Cerebellar cortex (tissue), 1 donor: ENCODE measurements at regions not wholly inside any gene's neighbourhood (a gene's known extent, or its start where the extent isn't known, plus 50 kb on each side); places are given as distances from the start of the nearest gene placed in this dataset.
"Not testable (repeated sequence)": the region's sequence is repeated elsewhere in the genome, so short reads cannot be mapped to it uniquely, and the experiment has no call there.

Source experiments
- DNase-seq: peaks from one replicate; pipeline ENCODE4 v3.0.0-alpha.2; 2015; ENCODE audit warnings: low spot score

DNA sequence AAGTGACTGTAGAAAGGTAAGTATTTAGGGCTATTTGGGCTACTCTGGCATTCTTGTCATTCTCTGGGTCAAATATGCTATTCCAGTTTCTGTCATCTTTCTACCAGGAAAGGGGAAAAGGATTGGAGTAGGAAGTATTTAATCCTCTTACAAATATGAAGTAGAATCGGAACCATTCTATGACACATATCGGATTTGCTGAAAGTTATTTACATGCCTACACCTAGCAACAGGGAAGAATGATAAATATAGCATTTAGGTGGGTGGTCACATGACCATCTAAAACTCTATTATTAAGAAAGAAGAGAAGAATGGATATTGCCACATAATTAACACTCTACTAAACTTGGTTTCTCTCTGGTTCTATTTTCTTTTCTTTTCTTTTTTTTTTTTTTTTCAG is 1353.1 kb downstream of the ZPLD1 start:
- DNase-seq = no peak

DNA sequence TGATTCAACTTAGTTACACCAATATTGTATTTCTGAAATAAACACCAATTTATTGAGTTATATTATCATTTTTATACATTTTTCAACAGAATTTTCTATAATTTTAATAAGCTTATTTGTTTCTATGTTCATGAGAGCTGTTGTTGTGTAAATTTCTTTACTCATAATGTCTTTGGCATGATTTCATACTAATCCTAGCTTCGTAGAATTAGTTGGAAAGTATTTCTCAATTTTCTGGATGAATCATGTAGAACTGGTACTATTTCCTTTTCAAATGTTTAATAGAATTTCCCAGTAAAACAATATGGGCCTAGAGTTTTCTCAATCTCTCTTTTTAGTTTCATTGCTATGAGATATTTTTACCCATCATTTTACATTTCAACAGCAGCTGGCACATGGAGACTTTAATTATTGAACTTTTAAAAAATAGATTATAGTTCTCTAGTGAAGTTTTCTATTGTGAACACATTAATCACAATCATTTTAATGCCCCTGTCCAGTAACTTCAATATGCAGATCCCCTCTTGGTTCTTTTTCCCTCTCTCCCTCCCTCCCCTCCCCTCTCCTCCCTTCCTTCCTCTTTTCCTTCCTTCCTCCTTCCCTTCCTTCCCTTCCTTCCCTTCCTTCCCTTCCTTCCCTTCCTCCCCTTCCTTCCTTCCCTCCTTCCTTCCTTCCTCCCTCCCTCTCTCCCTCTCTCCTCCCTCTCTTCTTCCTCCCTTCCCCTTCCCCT is 1357.1 kb downstream of the ZPLD1 start:
- DNase-seq = no peak

DNA sequence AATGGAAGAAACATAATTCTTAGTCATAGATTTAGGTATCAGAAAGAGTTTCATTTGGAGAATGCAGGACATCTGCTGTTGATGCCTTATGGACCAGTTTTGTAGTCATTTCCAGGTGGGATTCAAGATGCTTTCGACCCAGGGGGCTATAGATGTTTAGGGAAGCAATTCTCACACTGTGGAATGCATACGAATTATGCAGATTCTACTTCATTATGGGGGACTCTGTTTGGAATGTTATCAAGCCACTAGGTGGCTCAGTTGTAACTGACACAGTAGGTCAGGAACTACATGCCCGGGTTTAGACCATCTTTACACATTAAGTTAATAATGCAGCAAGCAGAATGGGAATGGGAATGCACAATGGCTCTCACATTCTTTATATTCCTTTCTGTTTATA is 1359.8 kb downstream of the ZPLD1 start:
- peak; percentile 9 for DNase-seq

DNA sequence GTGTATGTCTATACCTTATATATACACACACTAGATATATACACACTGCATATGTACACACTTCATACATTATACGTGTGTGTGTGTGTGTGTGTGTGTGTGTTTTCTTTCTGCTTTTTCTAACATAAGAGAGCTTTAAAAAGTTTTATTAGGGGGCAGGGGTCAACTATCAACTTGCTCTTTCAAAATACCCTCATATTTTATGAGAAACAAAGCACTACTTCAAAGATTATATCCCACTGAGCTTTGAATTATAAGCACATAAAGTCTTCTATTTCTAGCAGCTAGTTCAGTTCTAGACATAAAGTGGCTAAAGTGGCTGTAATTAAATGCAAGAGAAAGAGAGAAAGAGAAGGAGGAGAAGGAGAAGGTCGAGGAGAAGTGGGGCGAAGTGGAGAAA is 1361.3 kb downstream of the ZPLD1 start:
- no peak for DNase-seq

DNA sequence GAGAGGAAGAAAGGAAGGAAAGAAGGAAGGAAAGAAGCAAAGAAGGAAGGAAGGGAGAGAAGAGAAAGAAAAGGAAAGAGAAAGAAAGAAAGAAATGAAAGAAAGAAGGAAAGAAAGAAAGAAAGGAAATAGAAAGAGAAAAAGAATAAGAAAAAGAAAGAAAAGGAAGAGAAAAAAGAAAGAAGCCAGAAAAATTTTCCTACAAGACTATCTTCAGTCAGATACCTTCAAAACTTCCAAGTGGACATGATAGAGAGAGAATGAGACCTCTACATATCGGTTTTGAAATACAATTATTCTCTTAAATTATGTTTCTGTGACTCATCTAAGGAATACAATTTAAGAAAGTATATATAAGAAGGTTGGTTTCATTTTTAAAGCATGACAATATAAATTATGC is 1369.0 kb downstream of the ZPLD1 start:
- no peak for DNase-seq

- no peak for DNase-seq
Measured at GRCh38 chr3:103810167-103810566, 1375.4 kb downstream of the ZPLD1 start.

DNA sequence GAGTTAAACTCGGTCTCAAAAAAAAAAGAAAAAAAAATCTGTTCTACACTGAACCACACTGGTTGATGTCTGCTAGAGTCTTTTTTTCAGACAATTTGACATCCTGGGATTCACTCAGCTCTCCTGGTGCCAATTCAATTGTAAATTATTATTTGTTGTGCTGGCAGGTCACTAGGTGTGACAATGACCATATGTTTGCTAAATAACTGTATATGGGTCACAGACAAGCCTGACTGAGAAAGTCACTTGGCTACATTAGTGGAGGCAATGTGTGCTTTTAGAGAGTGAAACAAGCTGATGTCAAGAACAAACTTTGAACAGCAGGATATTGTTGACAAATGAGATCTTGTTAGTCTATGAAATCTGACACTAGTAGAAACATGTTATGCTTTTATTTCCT is 1379.1 kb downstream of the ZPLD1 start:
- DNase-seq = peak; percentile 60

GRCh38 chr3:103818398-103818797 is 1383.6 kb downstream of the ZPLD1 start:
- no peak for DNase-seq

- no peak for DNase-seq
Measured at GRCh38 chr3:103818800-103819199, 1384.0 kb downstream of the ZPLD1 start.

DNA sequence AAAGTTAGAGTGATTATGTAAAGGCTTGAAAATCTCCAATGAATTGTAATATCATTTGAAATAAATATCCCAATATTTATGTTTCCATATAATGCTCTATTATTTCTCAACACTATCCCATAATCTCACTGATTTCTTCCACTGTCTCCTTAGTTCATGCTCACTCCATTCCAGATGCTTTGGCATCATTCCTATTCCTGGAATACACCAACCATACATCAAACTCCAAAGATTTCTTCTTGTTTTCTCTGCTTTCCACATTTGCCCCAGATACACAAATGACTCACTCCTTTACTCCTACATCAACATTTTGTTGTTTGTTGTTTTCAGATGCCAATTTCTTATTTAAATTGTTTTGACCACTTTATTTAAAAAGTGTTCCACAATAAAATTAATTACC is 1390.8 kb downstream of the ZPLD1 start:
- no peak for DNase-seq

- no peak for DNase-seq
Measured at GRCh38 chr3:103829723-103830326, 1395.0 kb downstream of the ZPLD1 start.

DNA sequence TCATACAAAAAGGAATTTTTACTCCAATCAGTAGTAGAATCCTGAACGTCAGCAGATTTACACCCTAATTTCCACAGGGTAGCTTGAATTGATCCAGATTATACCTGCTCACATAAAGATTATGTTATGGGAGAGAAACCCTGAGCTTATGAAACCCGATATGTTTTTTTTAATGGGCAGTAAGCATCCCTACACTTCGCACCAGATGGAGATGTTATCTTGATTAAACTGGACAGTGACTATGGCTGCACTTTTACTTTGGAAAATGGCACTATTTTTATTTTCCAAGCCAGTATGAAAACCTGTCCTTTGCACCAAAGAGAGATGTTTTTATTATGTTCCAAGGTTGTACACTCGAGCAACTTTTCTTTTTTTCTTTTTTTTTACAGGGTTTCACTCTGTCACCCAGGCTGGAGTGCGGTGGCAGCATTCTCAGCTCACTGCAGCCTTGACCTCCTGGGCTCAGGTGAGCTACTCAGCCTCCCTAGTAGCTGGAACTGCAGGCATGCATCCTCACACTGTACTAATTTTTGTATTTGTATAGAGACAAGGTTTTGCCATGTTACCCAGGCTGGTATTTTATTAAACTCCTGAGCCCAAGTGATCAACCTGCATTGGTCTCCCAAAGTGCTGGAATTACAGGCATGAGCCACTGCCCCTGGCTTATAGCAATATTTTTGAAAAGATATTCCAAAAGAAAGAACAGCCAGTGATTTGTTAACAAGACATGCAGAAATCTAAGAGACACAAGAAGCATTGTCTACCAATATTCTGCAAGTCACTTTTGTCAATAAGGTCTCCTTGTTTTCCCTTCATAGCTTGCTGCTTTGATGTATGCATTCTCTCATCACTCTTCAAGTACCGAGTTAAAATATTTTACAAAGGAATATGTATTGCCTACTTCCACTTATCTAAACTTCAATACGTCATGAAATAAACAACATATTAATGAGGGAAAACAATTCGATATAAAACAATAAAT is 1412.6 kb downstream of the ZPLD1 start:
- DNase-seq = no peak

GRCh38 chr3:103851793-103852192 is 1417.0 kb downstream of the ZPLD1 start:
- no peak for DNase-seq

GRCh38 chr3:103862415-103862814 is 1427.6 kb downstream of the ZPLD1 start:
- no peak for DNase-seq

- DNase-seq = no peak
Measured at GRCh38 chr3:103863381-103863780, 1428.6 kb downstream of the ZPLD1 start.

DNA sequence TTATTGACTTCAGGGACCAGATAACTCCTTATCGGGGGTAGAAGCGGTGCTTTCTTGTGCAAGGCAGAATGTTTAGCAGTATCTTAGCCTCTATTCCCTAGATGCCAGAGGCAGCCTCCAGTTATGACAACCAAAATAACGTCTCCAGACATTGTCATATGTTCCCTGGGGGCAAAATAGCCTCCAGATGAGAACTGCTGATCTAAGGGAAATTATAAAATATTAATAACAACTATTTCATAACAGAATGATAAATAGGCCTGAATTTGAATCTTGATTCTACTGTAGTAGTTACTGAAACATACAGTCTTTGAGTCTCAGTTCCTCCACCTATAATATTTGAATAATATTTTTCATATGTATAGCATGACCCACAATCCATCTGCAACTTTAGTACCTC is 1431.3 kb downstream of the ZPLD1 start:
- no peak for DNase-seq

DNA sequence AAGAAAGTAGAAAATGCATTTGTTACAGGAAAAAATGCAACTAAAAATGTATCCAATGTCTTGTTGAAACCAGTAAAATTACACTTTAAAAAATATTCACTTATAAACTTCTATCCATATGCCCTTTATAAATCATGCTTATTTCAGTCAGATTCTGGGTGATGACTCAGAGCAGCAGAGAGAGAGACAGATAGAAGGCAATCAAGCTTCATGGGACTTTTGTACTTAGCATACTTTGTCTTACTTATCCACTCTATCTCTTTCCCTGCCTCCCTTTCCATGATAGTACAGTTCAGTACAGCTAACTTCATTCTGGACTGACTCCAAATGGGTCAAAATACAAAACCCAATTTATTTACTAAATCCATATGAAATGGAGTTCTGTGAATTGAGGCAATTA is 1438.2 kb downstream of the ZPLD1 start:
- no peak for DNase-seq

GRCh38 chr3:103873897-103874545 is 1439.2 kb downstream of the ZPLD1 start:
- DNase-seq = no peak

- not testable (repeated sequence) for DNase-seq
Measured at GRCh38 chr3:103881809-103882208, 1447.0 kb downstream of the ZPLD1 start.

DNA sequence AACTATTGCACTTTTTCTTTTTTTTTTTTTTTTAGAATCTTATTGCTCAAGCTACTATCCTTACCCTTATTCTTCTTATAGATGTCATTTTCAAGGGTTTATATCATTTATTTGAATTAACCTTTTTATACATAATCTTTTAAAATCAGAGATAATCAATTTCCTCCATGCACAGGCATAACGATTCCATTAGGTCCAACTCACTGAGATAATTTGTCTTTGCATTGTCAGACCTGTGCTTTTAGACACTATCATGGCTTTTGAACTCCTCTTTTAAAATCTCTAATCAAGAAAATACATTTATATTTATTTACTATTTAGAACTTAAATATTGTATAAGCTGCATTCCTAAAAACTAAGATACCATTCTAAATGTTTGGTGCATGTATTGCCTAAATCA is 1454.9 kb downstream of the ZPLD1 start:
- DNase-seq = no peak

DNA sequence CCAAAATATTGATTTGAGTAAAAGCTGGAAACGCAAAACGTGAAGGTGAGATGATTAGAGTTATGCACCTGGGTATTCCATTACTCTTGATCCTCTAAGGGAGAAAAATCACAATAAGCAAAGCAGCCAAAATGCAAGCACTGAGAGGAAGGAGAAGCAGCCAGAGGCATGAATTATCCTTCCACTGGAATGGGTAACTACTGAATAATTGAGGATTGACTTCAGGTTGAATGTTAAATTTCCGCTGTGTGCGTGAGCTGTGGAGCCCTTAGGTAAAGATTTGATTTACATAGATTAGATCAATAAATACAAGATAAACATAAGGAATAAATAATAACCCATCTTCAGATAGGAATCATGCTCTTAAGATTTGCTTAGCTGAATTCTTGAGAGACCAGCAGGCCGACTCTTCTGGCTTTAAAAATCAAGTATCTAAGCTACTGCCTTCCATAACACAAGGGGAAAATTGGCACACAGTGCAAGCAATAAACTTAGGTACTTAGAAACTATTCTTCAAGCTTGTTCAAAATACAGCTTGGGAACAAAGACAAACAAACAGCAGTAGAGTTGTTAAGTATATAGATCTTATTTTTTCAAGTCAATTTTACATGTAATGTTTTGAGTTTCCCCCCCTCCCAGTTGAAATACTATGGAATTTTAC is 1459.5 kb downstream of the ZPLD1 start:
- no peak for DNase-seq

DNA sequence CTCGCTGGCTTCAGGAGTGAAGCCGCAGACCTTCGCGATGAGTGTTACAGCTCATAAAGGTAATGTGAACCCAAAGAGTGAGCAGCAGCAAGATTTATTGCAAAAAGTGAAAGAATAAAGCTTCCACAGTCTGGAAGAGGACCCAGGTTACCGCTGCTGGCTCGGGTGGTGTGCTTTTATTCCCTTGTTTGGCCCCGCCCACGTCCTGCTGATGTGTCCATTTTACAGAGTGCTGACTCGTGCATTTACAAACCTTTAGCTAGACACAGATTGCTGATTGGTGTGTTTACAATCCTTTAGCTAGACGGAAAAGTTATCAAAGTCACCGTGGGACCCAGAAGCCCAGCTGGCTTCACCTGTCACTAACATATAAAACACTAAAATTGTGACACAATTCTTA is 1464.5 kb downstream of the ZPLD1 start:
- DNase-seq = no peak
